T-cell (primary cell): ENCODE measurements at regions not wholly inside any gene's neighbourhood (a gene's known extent, or its start where the extent isn't known, plus 50 kb on each side); places are given as distances from the start of the nearest gene placed in this dataset.
"Not testable (repeated sequence)": the region's sequence is repeated elsewhere in the genome, so short reads cannot be mapped to it uniquely, and the experiment has no call there.

Experiments
- ATAC-seq, 4 experiments: fragments of 200-7000 bp in 3 of 4; fragments of 150-1000 bp in 1 of 4; cut with Tn5 transposase; replicated peaks in 1 of 4; 1 replicate in 3 of 4; 2 replicates in 1 of 4; pipeline ENCODE4 v1.10.0; 2021; ENCODE audit warnings: moderate library complexity in 3 of 4, mild to moderate bottlenecking in 2 of 4, moderate number of reproducible peaks in 1 of 4
- CTCF ChIA-PET, 2 donors: fragments of 300-600 bp; sonication (Branson Sonifier 250); formaldehyde crosslinking; loops; one replicate each; lab custom pipeline; 2022; ENCODE audit warnings: antibody characterized with exemption in 2 of 2; lab: Charles Lee
- POLR2A ChIA-PET, 2 donors: fragments of 300-600 bp; sonication (Branson Sonifier 250); formaldehyde crosslinking; loops; one replicate each; lab custom pipeline; 2022; ENCODE audit warnings: antibody characterized with exemption in 2 of 2; lab: Charles Lee
- DNase-seq, 35 experiments: peaks; one replicate each; pipeline versions ENCODE4 v3.0.0 to v3.0.0-alpha.2; 2013 to 2023
- H3K27ac ChIP-seq: one replicate; pipeline ENCODE4 v1.5.1; 2013; ENCODE audit warnings: low read length
- H3K27me3 ChIP-seq, 2 experiments: replicated peaks in 1 of 2; 1 replicate in 1 of 2; 2 replicates in 1 of 2; pipeline versions ENCODE4 v1.6.1 to v1.7.0; 2013; ENCODE audit warnings: low read length in 1 of 2, mixed read lengths in 1 of 2; ENCODE audit not compliant: control insufficient read depth in 2 of 2, insufficient read depth in 2 of 2; ENCODE audit errors: extremely low read depth in 1 of 2
- H3K36me3 ChIP-seq, 2 donors: 1 replicate in 1 of 2; 2 replicates in 1 of 2; pipeline versions ENCODE4 v1.6.1 to v1.7.0; 2013; ENCODE audit warnings: low read length in 1 of 2; ENCODE audit not compliant: control insufficient read depth in 2 of 2, insufficient read depth in 1 of 2; ENCODE audit errors: extremely low read depth in 1 of 2
- H3K4me1 ChIP-seq, 2 experiments: 1 replicate in 1 of 2; 2 replicates in 1 of 2; pipeline versions ENCODE4 v1.6.1 to v1.7.0; 2013; ENCODE audit warnings: low read length in 2 of 2, mixed read lengths in 1 of 2; ENCODE audit not compliant: insufficient read depth in 2 of 2, control insufficient read depth in 1 of 2; ENCODE audit errors: extremely low read depth in 1 of 2
- H3K4me3 ChIP-seq, 2 donors: 1 replicate in 1 of 2; 2 replicates in 1 of 2; pipeline versions ENCODE4 v1.5.1 to v1.7.0; 2013; ENCODE audit warnings: mild to moderate bottlenecking in 2 of 2, low read length in 1 of 2, moderate library complexity in 1 of 2; ENCODE audit not compliant: control insufficient read depth in 1 of 2; ENCODE audit errors: extremely low read depth in 1 of 2
- H3K9me3 ChIP-seq: 2 replicates; pipeline ENCODE4 v1.7.0; 2013
- H3K27ac Mint-ChIP-seq, 2 donors: one replicate each; pipeline ENCODE4 v1.8.0; 2020 to 2021; ENCODE audit warnings: mild to moderate bottlenecking in 2 of 2, mixed read lengths in 2 of 2
- H3K27me3 Mint-ChIP-seq, 2 donors: one replicate each; pipeline ENCODE4 v1.8.0; 2021 to 2022; ENCODE audit warnings: mixed read lengths in 2 of 2
- H3K36me3 Mint-ChIP-seq: one replicate; pipeline ENCODE4 v1.8.0; 2021; ENCODE audit warnings: mixed read lengths
- H3K4me1 Mint-ChIP-seq, 3 donors: one replicate each; pipeline ENCODE4 v1.8.0; 2020 to 2022; ENCODE audit warnings: mixed read lengths in 3 of 3, mild to moderate bottlenecking in 1 of 3
- H3K4me3 Mint-ChIP-seq, 3 donors: one replicate each; pipeline ENCODE4 v1.8.0; 2020 to 2022; ENCODE audit warnings: mild to moderate bottlenecking in 3 of 3, mixed read lengths in 3 of 3, moderate library complexity in 3 of 3
- H3K9me3 Mint-ChIP-seq, 3 donors: one replicate each; pipeline ENCODE4 v1.8.0; 2020 to 2022; ENCODE audit warnings: mixed read lengths in 3 of 3
- WGBS: methylation state at CpG from one replicate; pipeline ENCODE4 v1.1.5; 2013; ENCODE audit warnings: missing lambda C conversion rate; ENCODE audit not compliant: insufficient coverage; 5-methylcytosine and 5-hydroxymethylcytosine counted together

DNA sequence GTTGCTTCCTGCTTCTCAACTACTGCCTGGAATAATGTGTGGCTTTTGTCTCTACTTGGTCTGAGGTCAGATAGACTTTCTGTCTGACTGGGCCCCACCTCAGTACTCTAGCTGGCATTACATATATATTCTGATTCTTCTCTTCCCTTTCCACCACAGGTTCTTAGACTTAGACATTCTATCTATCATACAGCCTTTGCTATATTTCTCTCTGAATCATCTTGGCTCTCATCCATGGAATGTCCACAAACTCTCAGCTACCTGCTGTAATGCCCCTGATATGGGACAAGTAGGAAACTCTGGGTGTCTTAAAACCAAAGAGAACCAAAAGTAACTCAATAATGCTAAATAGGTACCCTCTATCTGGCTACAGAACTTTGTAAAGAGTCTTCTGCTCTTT is 170.8 kb upstream of the FAM174A start:
- H3K27me3 Mint-ChIP-seq, H3K27ac Mint-ChIP-seq, H3K9me3 ChIP-seq, H3K4me3 ChIP-seq, CTCF ChIA-PET, DNase-seq, H3K9me3 Mint-ChIP-seq, POLR2A ChIA-PET, H3K4me1 ChIP-seq, H3K36me3 ChIP-seq, H3K27me3 ChIP-seq, H3K4me1 Mint-ChIP-seq, H3K4me3 Mint-ChIP-seq, H3K27ac ChIP-seq, H3K36me3 Mint-ChIP-seq, ATAC-seq: not testable (repeated sequence)

DNA sequence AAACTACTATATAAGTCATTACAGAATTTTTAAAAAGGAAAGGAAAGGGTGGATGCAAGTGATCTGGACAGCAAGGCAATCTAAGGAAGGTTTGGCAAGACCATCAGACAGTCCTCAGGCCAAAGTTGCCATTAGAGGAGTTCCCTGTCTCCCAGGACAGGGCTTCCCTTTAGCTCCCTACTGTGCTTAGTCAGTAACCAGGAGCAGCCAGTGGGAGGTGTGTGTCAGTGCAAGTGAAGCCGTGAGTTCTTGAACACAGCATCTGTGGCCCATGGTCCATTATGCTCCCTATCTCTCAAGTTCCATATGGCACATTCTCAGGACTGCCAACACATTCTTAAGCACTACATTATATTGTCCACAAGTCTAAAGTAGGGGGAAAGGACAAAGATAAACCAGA is 175.2 kb upstream of the FAM174A start:
- H3K4me1 Mint-ChIP-seq, POLR2A ChIA-PET, H3K27ac ChIP-seq, H3K9me3 ChIP-seq, H3K27ac Mint-ChIP-seq, H3K9me3 Mint-ChIP-seq, DNase-seq, ATAC-seq, H3K27me3 Mint-ChIP-seq, H3K4me3 ChIP-seq, H3K4me1 ChIP-seq, H3K4me3 Mint-ChIP-seq, CTCF ChIA-PET, H3K27me3 ChIP-seq, H3K36me3 Mint-ChIP-seq, H3K36me3 ChIP-seq: not testable (repeated sequence)
- no CpG with 5 or more reads among the region's 1 CpG for WGBS

- CTCF ChIA-PET, POLR2A ChIA-PET, ATAC-seq, H3K27me3 ChIP-seq, H3K4me3 ChIP-seq, H3K9me3 Mint-ChIP-seq, H3K4me1 ChIP-seq, H3K36me3 Mint-ChIP-seq, H3K4me1 Mint-ChIP-seq, H3K27ac Mint-ChIP-seq, H3K36me3 ChIP-seq, H3K27me3 Mint-ChIP-seq, DNase-seq, H3K9me3 ChIP-seq, H3K27ac ChIP-seq, H3K4me3 Mint-ChIP-seq: not testable (repeated sequence)
- WGBS, result no CpG with 5 or more reads among the region's 2 CpGs
These were observed 188.9 kb upstream of the FAM174A start for GRCh38 chr5:100346269-100346668.

DNA sequence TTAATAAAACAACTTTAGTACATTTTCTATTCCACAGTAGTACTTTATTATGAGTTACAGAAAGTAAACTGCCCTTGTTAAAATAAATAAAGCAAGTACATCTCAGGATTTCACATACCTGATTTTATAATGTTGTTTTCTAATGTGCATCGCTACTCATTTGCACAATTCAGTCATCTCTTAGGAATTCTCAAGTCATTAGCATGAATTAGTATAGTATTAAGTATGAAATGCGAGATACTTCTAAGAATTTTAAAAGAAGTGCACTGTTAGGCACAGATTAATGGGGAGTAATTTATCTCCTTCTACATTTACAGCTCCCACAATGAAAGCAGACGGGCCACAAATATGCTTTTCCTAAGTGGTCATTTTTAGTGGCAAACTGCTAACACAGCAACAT is 193.7 kb upstream of the FAM174A start:
- H3K27ac ChIP-seq, H3K27ac Mint-ChIP-seq, H3K36me3 ChIP-seq, CTCF ChIA-PET, H3K9me3 Mint-ChIP-seq, DNase-seq, H3K27me3 Mint-ChIP-seq, H3K27me3 ChIP-seq, H3K4me3 ChIP-seq, H3K9me3 ChIP-seq, H3K4me3 Mint-ChIP-seq, H3K4me1 Mint-ChIP-seq, POLR2A ChIA-PET, H3K36me3 Mint-ChIP-seq, H3K4me1 ChIP-seq, ATAC-seq: not testable (repeated sequence)
- WGBS, result no CpG with 5 or more reads among the region's 3 CpGs

- no peak overlapping the region for H3K4me3 ChIP-seq
- Mint-ChIP-seq H3K4me1 (no peaks in the 10 kb centered on the region), H3K36me3 (no peaks in the 10 kb centered on the region), H3K27me3 (no peaks in the 10 kb centered on the region), H3K9me3 (peaks cover 0 to 4% (median 0%) of the 10 kb centered on the region in 3 donors), H3K4me3 (no peak overlapping the region), H3K27ac (no peak overlapping the region)
- DNase-seq (no peak), ATAC-seq (no peak)
- H3K27ac ChIP-seq, result no peak overlapping the region
- H3K9me3 ChIP-seq, result no peaks in the 10 kb centered on the region
- no CpG with 5 or more reads among the region's 3 CpGs for WGBS
- ChIA-PET POLR2A (no interaction called here), CTCF (no interaction called here)
- no peaks in the 10 kb centered on the region for H3K36me3 ChIP-seq
- H3K4me1 ChIP-seq, result no peaks in the 10 kb centered on the region
- H3K27me3 ChIP-seq, result no peaks in the 10 kb centered on the region
These were observed 212.7 kb upstream of the FAM174A start for GRCh38 chr5:100322483-100322882.

DNA sequence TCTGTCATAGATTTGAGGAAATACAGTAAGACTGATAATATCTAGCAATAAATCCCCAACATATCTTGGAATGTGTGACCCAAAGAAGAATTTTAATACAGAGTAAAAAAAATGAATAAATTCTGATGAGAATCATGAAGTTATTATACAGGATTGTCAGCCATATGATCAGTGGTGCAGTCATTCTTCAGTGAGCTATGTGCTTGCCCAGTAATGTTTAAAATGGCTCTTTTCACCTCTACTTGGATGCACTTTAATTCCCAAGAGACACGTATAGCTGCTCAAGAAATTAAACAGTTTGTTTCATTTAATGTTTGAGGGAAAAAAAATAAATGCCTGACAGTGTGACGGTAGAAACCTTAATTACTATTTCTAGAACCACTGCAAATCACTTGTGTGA is 215.3 kb upstream of the FAM174A start:
- CTCF ChIA-PET, result no interaction called here

GRCh38 chr5:100313657-100314056 is 221.5 kb upstream of the FAM174A start:
- no peak overlapping the region for H3K4me3 ChIP-seq
- H3K4me1 Mint-ChIP-seq, result no peaks in the 10 kb centered on the region
- POLR2A ChIA-PET, result no interaction called here
- H3K9me3 Mint-ChIP-seq, result peaks cover 5 to 16% (median 11%) of the 10 kb centered on the region in 3 donors
- no peaks in the 10 kb centered on the region for H3K36me3 Mint-ChIP-seq
- no peaks in the 10 kb centered on the region for H3K27me3 Mint-ChIP-seq
- no peaks in the 10 kb centered on the region for H3K36me3 ChIP-seq
- H3K4me1 ChIP-seq, result no peaks in the 10 kb centered on the region
- no peak overlapping the region for H3K4me3 Mint-ChIP-seq
- H3K27ac ChIP-seq, result no peak overlapping the region
- CTCF ChIA-PET, result no interaction called here
- H3K9me3 ChIP-seq, result no peaks in the 10 kb centered on the region
- no peak for ATAC-seq
- DNase-seq, result no peak
- WGBS, result no CpG with 5 or more reads among the region's 1 CpG
- H3K27ac Mint-ChIP-seq, result no peak overlapping the region
- H3K27me3 ChIP-seq, result no peaks in the 10 kb centered on the region

More for the DNA sequence above, 215.3 kb upstream of the FAM174A start:
- no peaks in the 10 kb centered on the region for H3K27me3 ChIP-seq
- POLR2A ChIA-PET, result no interaction called here
- Mint-ChIP-seq H3K36me3 (no peaks in the 10 kb centered on the region), H3K9me3 (peaks cover 2 to 10% (median 8%) of the 10 kb centered on the region in 3 donors), H3K27ac (no peak overlapping the region), H3K4me1 (no peaks in the 10 kb centered on the region), H3K27me3 (no peaks in the 10 kb centered on the region), H3K4me3 (no peak overlapping the region)
- H3K36me3 ChIP-seq, result no peaks in the 10 kb centered on the region
- no peak overlapping the region for H3K27ac ChIP-seq
- H3K4me1 ChIP-seq, result no peaks in the 10 kb centered on the region
- ATAC-seq, result no peak
- WGBS, result no CpG with 5 or more reads among the region's 2 CpGs
- no peak overlapping the region for H3K4me3 ChIP-seq
- no peaks in the 10 kb centered on the region for H3K9me3 ChIP-seq
- no peak for DNase-seq
